Lower leg skin (tissue), 3 donors: ENCODE measurements at regions not wholly inside any gene's neighbourhood (a gene's known extent, or its start where the extent isn't known, plus 50 kb on each side); places are given as distances from the start of the nearest gene placed in this dataset.

Experiments used
- CTCF ChIP-seq, 3 donors: fragments of 450-650 bp; IDR thresholded peaks; one replicate each; pipeline ENCODE4 v1.5.1; 2016; ENCODE audit warnings: antibody characterized with exemption in 3 of 3, mild to moderate bottlenecking in 3 of 3, moderate library complexity in 2 of 3
- POLR2A ChIP-seq, 2 donors: fragments of 450-650 bp; IDR thresholded peaks; one replicate each; pipeline ENCODE4 v1.6.1; 2016 to 2017; ENCODE audit warnings: antibody characterized with exemption in 2 of 2, mild to moderate bottlenecking in 1 of 2, moderate library complexity in 1 of 2

GRCh38 chr5:159403906-159404681 lies 73.8 kb upstream of the IL12B start:
- TF ChIP-seq CTCF (IDR thresholded peaks at IDR 0.05) (no peak), POLR2A (IDR thresholded peaks at IDR 0.05) (no peak)
